ENCODE measurements at regions not wholly inside any gene's neighbourhood (a gene's known extent, or its start where the extent isn't known, plus 50 kb on each side); places are given as distances from the start of the nearest gene placed in this dataset.

DNA sequence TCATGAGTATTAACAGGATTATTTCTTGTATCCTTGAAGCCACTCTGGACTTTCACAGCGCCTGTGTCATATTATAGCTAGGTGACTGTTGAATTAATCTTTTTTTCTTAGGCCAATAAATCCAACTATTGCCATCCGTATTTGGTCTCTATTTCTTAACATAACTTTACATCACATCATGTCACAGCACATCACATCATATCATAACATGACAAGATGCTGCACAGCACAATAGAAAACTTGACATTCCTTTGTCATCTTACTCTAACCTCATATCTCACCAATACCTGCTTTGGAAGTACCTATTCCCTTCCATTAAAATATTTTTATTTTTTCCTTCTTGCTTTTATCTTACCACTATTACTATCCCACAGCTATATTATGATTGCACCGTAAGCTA, 1480.8 kb downstream of the TECRL start:
- no peak for FAIRE-seq
- TF ChIP-seq, protein P1, sequence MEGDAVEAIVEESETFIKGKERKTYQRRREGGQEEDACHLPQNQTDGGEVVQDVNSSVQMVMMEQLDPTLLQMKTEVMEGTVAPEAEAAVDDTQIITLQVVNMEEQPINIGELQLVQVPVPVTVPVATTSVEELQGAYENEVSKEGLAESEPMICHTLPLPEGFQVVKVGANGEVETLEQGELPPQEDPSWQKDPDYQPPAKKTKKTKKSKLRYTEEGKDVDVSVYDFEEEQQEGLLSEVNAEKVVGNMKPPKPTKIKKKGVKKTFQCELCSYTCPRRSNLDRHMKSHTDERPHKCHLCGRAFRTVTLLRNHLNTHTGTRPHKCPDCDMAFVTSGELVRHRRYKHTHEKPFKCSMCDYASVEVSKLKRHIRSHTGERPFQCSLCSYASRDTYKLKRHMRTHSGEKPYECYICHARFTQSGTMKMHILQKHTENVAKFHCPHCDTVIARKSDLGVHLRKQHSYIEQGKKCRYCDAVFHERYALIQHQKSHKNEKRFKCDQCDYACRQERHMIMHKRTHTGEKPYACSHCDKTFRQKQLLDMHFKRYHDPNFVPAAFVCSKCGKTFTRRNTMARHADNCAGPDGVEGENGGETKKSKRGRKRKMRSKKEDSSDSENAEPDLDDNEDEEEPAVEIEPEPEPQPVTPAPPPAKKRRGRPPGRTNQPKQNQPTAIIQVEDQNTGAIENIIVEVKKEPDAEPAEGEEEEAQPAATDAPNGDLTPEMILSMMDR (optimal IDR thresholded peaks at IDR 0.05 in 1 of 3, IDR thresholded peaks at IDR 0.05 in 1 of 3, conservative IDR thresholded peaks at IDR 0.05 in 1 of 3; ENCODE audit: extremely low read depth in 1 of 3, insufficient read depth in 2 of 3, low read length in 3 of 3): no peak
- no peak for TF ChIP-seq EZH2 (IDR thresholded peaks at IDR 0.05; ENCODE audit: low read length)
- Histone ChIP-seq H3K4me3 (ENCODE audit: control insufficient read depth in 2 of 3, extremely low read depth in 1 of 3, insufficient read depth in 2 of 3, low read depth in 1 of 3, low read length in 3 of 3) (no peak overlapping the region), H3K27ac (ENCODE audit: control insufficient read depth, insufficient read depth, low read length) (no peak overlapping the region), H3K4me1 (ENCODE audit: control insufficient read depth, extremely low read depth, insufficient read depth, low read length) (no peaks in the 10 kb centered on the region), H3K36me3 (ENCODE audit: control insufficient read depth in 2 of 2, extremely low read depth in 1 of 2, insufficient read depth in 2 of 2, low read length in 2 of 2) (no peaks in the 10 kb centered on the region), H3K9ac (ENCODE audit: control insufficient read depth, extremely low read depth, insufficient read depth, low read length) (no peak overlapping the region), H3K4me2 (ENCODE audit: control insufficient read depth, extremely low read depth, insufficient read depth, low read depth, low read length) (no peak overlapping the region), H3K9me1 (ENCODE audit: control insufficient read depth, extremely low read depth, insufficient read depth, low read length) (no peaks in the 10 kb centered on the region), H3K27me3 (ENCODE audit: control insufficient read depth, extremely low read depth, insufficient read depth, low read length) (no peaks in the 10 kb centered on the region), H3K79me2 (ENCODE audit: control insufficient read depth, insufficient read depth, low read length) (no peaks in the 10 kb centered on the region), H2AFZ (ENCODE audit: control insufficient read depth, low read length) (no peak overlapping the region), H4K20me1 (ENCODE audit: control insufficient read depth, extremely low read depth, insufficient read depth, low read length) (no peaks in the 10 kb centered on the region), H3K9me3 (ENCODE audit: control insufficient read depth, low read depth, low read length) (no peaks in the 10 kb centered on the region)
- DNase-seq (ENCODE audit: low read depth, low spot score): no peak
- dilution Hi-C loops (cut with MboI; ENCODE audit: extremely low pct_ligation_motif_present, low sequenced_read_pairs): no loop called here

DNA sequence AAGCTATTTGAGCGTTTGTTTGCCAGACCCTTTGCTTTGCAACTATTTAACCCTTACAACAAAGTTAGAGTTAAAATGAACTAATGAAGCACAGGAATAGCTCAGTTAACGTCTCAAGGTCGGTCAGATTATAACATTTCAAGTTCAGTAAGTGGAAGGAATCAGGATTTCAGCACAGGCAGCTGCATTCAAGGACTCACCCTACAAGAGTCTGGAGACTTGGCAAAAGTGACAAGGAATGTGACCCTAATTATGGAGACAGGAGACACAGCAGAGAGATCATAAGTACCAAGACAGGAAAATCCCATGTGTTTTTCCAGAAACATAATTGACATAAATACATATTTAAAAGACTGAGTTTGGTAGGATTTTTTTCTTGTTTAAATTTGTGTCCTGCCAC, 1481.7 kb downstream of the TECRL start:
- H2AFZ ChIP-seq (ENCODE audit: control insufficient read depth, low read length): no peak overlapping the region
- no peaks in the 10 kb centered on the region for H3K79me2 ChIP-seq (ENCODE audit: control insufficient read depth, insufficient read depth, low read length)
- no peak overlapping the region for H3K9ac ChIP-seq (ENCODE audit: control insufficient read depth, extremely low read depth, insufficient read depth, low read length)
- H3K9me1 ChIP-seq (ENCODE audit: control insufficient read depth, extremely low read depth, insufficient read depth, low read length): no peaks in the 10 kb centered on the region
- H3K27me3 ChIP-seq (ENCODE audit: control insufficient read depth, extremely low read depth, insufficient read depth, low read length): no peaks in the 10 kb centered on the region
- dilution Hi-C loops (cut with MboI; ENCODE audit: extremely low pct_ligation_motif_present, low sequenced_read_pairs): no loop called here
- no peaks in the 10 kb centered on the region for H3K36me3 ChIP-seq (ENCODE audit: control insufficient read depth in 2 of 2, extremely low read depth in 1 of 2, insufficient read depth in 2 of 2, low read length in 2 of 2)
- no peak overlapping the region for H3K4me2 ChIP-seq (ENCODE audit: control insufficient read depth, extremely low read depth, insufficient read depth, low read depth, low read length)
- DNase-seq (ENCODE audit: low read depth, low spot score) (no peak), FAIRE-seq (no peak)
- H3K9me3 ChIP-seq (ENCODE audit: control insufficient read depth, low read depth, low read length): no peaks in the 10 kb centered on the region
- TF ChIP-seq, protein P1 (optimal IDR thresholded peaks at IDR 0.05 in 1 of 3, IDR thresholded peaks at IDR 0.05 in 1 of 3, conservative IDR thresholded peaks at IDR 0.05 in 1 of 3; ENCODE audit: extremely low read depth in 1 of 3, insufficient read depth in 2 of 3, low read length in 3 of 3): no peak
- no peak for TF ChIP-seq EZH2 (IDR thresholded peaks at IDR 0.05; ENCODE audit: low read length)
- no peaks in the 10 kb centered on the region for H4K20me1 ChIP-seq (ENCODE audit: control insufficient read depth, extremely low read depth, insufficient read depth, low read length)
- no peak overlapping the region for H3K27ac ChIP-seq (ENCODE audit: control insufficient read depth, insufficient read depth, low read length)
- no peaks in the 10 kb centered on the region for H3K4me1 ChIP-seq (ENCODE audit: control insufficient read depth, extremely low read depth, insufficient read depth, low read length)
- no peak overlapping the region for H3K4me3 ChIP-seq (ENCODE audit: control insufficient read depth in 2 of 3, extremely low read depth in 1 of 3, insufficient read depth in 2 of 3, low read depth in 1 of 3, low read length in 3 of 3)

Data from keratinocyte (primary cell).